Endodermal cell (in vitro differentiated cells): ENCODE measurements at regions not wholly inside any gene's neighbourhood (a gene's known extent, or its start where the extent isn't known, plus 50 kb on each side); places are given as distances from the start of the nearest gene placed in this dataset.

ENCODE experiments used
- DNase-seq: peaks from one replicate; pipeline ENCODE4 v3.0.0-alpha.2; 2017
- H3K27ac ChIP-seq: 2 replicates; pipeline ENCODE4 v1.5.1; 2013; ENCODE audit warnings: mild to moderate bottlenecking, low read depth, low read length, moderate library complexity
- H3K27me3 ChIP-seq: 2 replicates; pipeline ENCODE4 v1.6.1; 2013; ENCODE audit warnings: mild to moderate bottlenecking, low read length, moderate library complexity; ENCODE audit not compliant: insufficient read depth, control insufficient read depth, poor library complexity, severe bottlenecking
- H3K36me3 ChIP-seq: 2 replicates; pipeline ENCODE4 v1.7.0; 2013; ENCODE audit warnings: mild to moderate bottlenecking, low read length, moderate library complexity; ENCODE audit not compliant: control insufficient read depth, insufficient read depth
- H3K4me1 ChIP-seq: one replicate; pipeline ENCODE4 v1.7.0; 2013; ENCODE audit warnings: low read length; ENCODE audit not compliant: control insufficient read depth, insufficient read depth
- H3K4me3 ChIP-seq: 2 replicates; pipeline ENCODE4 v1.5.1; 2013; ENCODE audit warnings: mild to moderate bottlenecking, low read length, moderate library complexity
- H3K9ac ChIP-seq: 2 replicates; pipeline ENCODE4 v1.6.1; 2013; ENCODE audit warnings: mild to moderate bottlenecking, low read length, moderate library complexity; ENCODE audit not compliant: poor library complexity, severe bottlenecking; ENCODE audit errors: extremely low read depth
- H3K9me3 ChIP-seq: 2 replicates; pipeline ENCODE4 v1.6.1; 2013; ENCODE audit warnings: mild to moderate bottlenecking, low read length, moderate library complexity; ENCODE audit not compliant: control insufficient read depth
- H3K27ac Mint-ChIP-seq: 2 replicates; pipeline ENCODE4 v1.8.0; 2020; ENCODE audit warnings: mixed read lengths
- H3K27me3 Mint-ChIP-seq: 2 replicates; pipeline ENCODE4 v1.8.0; 2021; ENCODE audit warnings: mild to moderate bottlenecking, mixed read lengths; ENCODE audit not compliant: insufficient read depth
- H3K36me3 Mint-ChIP-seq: 2 replicates; pipeline ENCODE4 v1.8.0; 2020; ENCODE audit warnings: low read depth, mixed read lengths
- H3K4me1 Mint-ChIP-seq: 2 replicates; pipeline ENCODE4 v1.8.0; 2020; ENCODE audit warnings: mixed read lengths
- H3K4me3 Mint-ChIP-seq: 2 replicates; pipeline ENCODE4 v1.8.0; 2020; ENCODE audit warnings: mild to moderate bottlenecking, moderate library complexity, mixed read lengths
- H3K9me3 Mint-ChIP-seq: 2 replicates; pipeline ENCODE4 v1.8.0; 2020; ENCODE audit warnings: mild to moderate bottlenecking, mixed read lengths
- CTCF ChIP-seq: fragments of 200-600 bp; sonication (generic); conservative IDR thresholded peaks from 2 replicates; pipeline ENCODE4 v1.5.0; 2021; ENCODE audit warnings: antibody characterized with exemption, mild to moderate bottlenecking
- WGBS, 2 experiments: methylation state at CpG; one replicate each; pipeline versions ENCODE4 v1.1.5 to v1.1.7; 2013; ENCODE audit warnings: missing lambda C conversion rate in 2 of 2, mixed read lengths in 1 of 2; ENCODE audit not compliant: insufficient coverage in 1 of 2, insufficient read length in 1 of 2; 5-methylcytosine and 5-hydroxymethylcytosine counted together

DNA sequence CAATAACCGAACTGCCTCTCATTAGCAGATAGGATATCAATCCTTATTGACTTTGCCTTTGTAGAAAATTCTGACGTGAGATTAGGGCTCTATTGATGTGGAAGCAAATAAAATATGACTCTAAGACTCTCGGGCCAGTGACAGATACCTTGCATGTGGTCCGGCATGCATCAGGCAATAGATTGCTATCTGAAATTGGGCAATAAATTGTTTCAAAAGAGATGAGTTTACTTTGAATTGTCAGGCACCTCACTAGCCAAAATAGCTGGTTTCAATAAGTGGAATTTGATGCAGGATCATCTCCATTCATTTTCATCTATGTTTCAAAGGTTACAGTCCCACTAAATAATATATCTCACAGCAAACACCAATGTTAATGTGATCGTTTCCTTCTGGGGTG, 186.3 kb upstream of the PLEKHA5 start:
- no peaks in the 10 kb centered on the region for H3K36me3 Mint-ChIP-seq
- no peak overlapping the region for H3K27ac ChIP-seq
- H3K4me3 ChIP-seq = no peak overlapping the region
- no peaks in the 10 kb centered on the region for H3K27me3 ChIP-seq
- no peak for TF ChIP-seq CTCF
- no peaks in the 10 kb centered on the region for H3K4me1 ChIP-seq
- peaks cover 2% of the 10 kb centered on the region for H3K4me1 Mint-ChIP-seq
- H3K36me3 ChIP-seq = no peaks in the 10 kb centered on the region
- no peak overlapping the region for H3K27ac Mint-ChIP-seq
- H3K27me3 Mint-ChIP-seq = no peaks in the 10 kb centered on the region
- H3K9me3 Mint-ChIP-seq = no peaks in the 10 kb centered on the region
- H3K4me3 Mint-ChIP-seq = no peak overlapping the region
- no peak for DNase-seq
- no peak overlapping the region for H3K9ac ChIP-seq
- H3K9me3 ChIP-seq = no peaks in the 10 kb centered on the region
- WGBS, 2 experiments = 73 to 83% methylated on average over 3 to 5 of the region's 5 CpGs

- no peak overlapping the region for H3K27ac Mint-ChIP-seq
- TF ChIP-seq CTCF = no peak
- DNase-seq = no peak
- no peaks in the 10 kb centered on the region for H3K27me3 Mint-ChIP-seq
- no peak overlapping the region for H3K4me3 Mint-ChIP-seq
- Histone ChIP-seq H3K9me3 (no peaks in the 10 kb centered on the region), H3K36me3 (no peaks in the 10 kb centered on the region), H3K27me3 (no peaks in the 10 kb centered on the region), H3K9ac (no peak overlapping the region), H3K27ac (no peak overlapping the region), H3K4me1 (no peaks in the 10 kb centered on the region), H3K4me3 (no peak overlapping the region)
- H3K36me3 Mint-ChIP-seq = no peaks in the 10 kb centered on the region
- no peaks in the 10 kb centered on the region for H3K9me3 Mint-ChIP-seq
- WGBS, 2 experiments = 91% methylated on average over 5 of the region's 5 CpGs; no CpG with 5 or more reads in 1 of the 2 experiments
- H3K4me1 Mint-ChIP-seq = peaks cover 2% of the 10 kb centered on the region
Observed at GRCh38 chr12:18946106-18946505, 183.4 kb upstream of the PLEKHA5 start.

DNA sequence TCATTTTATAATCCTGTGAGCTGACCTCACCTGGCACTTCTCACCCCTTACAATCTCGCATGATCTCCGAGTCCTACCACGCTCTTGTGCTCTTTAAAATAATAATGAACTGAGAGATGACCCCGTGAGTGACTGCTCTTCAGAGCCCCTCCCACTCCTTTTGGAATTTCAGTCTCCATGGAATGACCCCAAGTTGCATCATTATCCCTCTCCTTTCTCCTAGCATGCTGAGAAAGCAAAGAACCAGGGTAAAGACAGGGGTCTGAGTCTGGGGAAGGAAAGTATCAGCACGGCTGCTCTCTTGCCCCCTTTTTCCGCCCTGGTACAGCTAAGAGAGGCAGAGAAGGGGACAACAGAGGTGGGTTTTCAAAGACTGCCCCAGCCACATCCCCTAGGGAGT, 178.3 kb upstream of the PLEKHA5 start:
- no peak overlapping the region for H3K27ac Mint-ChIP-seq
- 68 to 100% methylated on average over 2 to 6 of the region's 6 CpGs for WGBS, 2 experiments

More for the DNA sequence above, 178.3 kb upstream of the PLEKHA5 start:
- H3K4me3 Mint-ChIP-seq = no peak overlapping the region
- no peaks in the 10 kb centered on the region for H3K36me3 Mint-ChIP-seq
- H3K4me1 Mint-ChIP-seq = peaks cover 4% of the 10 kb centered on the region
- H3K27me3 ChIP-seq = no peaks in the 10 kb centered on the region
- H3K9me3 ChIP-seq = no peaks in the 10 kb centered on the region
- H3K27ac ChIP-seq = no peak overlapping the region
- no peak overlapping the region for H3K9ac ChIP-seq
- H3K36me3 ChIP-seq = no peaks in the 10 kb centered on the region
- H3K4me3 ChIP-seq = no peak overlapping the region
- no peak for DNase-seq
- no peaks in the 10 kb centered on the region for H3K9me3 Mint-ChIP-seq
- TF ChIP-seq CTCF = no peak
- no peaks in the 10 kb centered on the region for H3K4me1 ChIP-seq
- no peaks in the 10 kb centered on the region for H3K27me3 Mint-ChIP-seq
